ENCODE measurements at regions not wholly inside any gene's neighbourhood (a gene's known extent, or its start where the extent isn't known, plus 50 kb on each side); places are given as distances from the start of the nearest gene placed in this dataset.
A peak's percentile ranks its signal among the peaks of the same experiment; 100 is the strongest.
"Not testable (repeated sequence)": the region's sequence is repeated elsewhere in the genome, so short reads cannot be mapped to it uniquely, and the experiment has no call there.

- DNase-seq (ENCODE audit: low spot score) = peak; percentile 54
These were observed 360.4 kb upstream of the AGA start for GRCh38 chr4:177802661-177803060.

GRCh38 chr4:177803151-177803550 lies 360.9 kb upstream of the AGA start:
- DNase-seq (ENCODE audit: low spot score) = no peak

- peak; percentile 31 for DNase-seq (ENCODE audit: low spot score)
These were observed 367.6 kb upstream of the AGA start for GRCh38 chr4:177809791-177810190.

GRCh38 chr4:177810220-177810619 lies 368.0 kb upstream of the AGA start:
- peak; percentile 22 for DNase-seq (ENCODE audit: low spot score)

- not testable (repeated sequence) for DNase-seq (ENCODE audit: low spot score)
These were observed 376.2 kb upstream of the AGA start for GRCh38 chr4:177818392-177818791.

GRCh38 chr4:177826973-177827372 lies 384.7 kb upstream of the AGA start:
- no peak for DNase-seq (ENCODE audit: low spot score)

GRCh38 chr4:177841258-177841657 lies 399.0 kb upstream of the AGA start:
- no peak for DNase-seq (ENCODE audit: low spot score)

- no peak for DNase-seq (ENCODE audit: low spot score)
These were observed 411.0 kb upstream of the AGA start for GRCh38 chr4:177853229-177853628.

- no peak for DNase-seq (ENCODE audit: low spot score)
These were observed 413.4 kb upstream of the AGA start for GRCh38 chr4:177855507-177856197.

- no peak for DNase-seq (ENCODE audit: low spot score)
These were observed 417.9 kb upstream of the AGA start for GRCh38 chr4:177860171-177860570.

- DNase-seq (ENCODE audit: low spot score) = no peak
These were observed 419.4 kb upstream of the AGA start for GRCh38 chr4:177861551-177862094.

- no peak for DNase-seq (ENCODE audit: low spot score)
These were observed 420.4 kb upstream of the AGA start for GRCh38 chr4:177862541-177863176.

- DNase-seq (ENCODE audit: low spot score) = no peak
These were observed 437.6 kb upstream of the AGA start for GRCh38 chr4:177879851-177880250.

- no peak for DNase-seq (ENCODE audit: low spot score)
These were observed 452.9 kb upstream of the AGA start for GRCh38 chr4:177895136-177895535.

GRCh38 chr4:177901786-177902185 lies 459.5 kb upstream of the AGA start:
- no peak for DNase-seq (ENCODE audit: low spot score)

- no peak for DNase-seq (ENCODE audit: low spot score)
These were observed 460.1 kb upstream of the AGA start for GRCh38 chr4:177902386-177902785.

- peak; percentile 66 for DNase-seq (ENCODE audit: low spot score)
These were observed 465.6 kb upstream of the AGA start for GRCh38 chr4:177907736-177908424.

- no peak for DNase-seq (ENCODE audit: low spot score)
These were observed 479.5 kb upstream of the AGA start for GRCh38 chr4:177921715-177922114.

GRCh38 chr4:177923888-177924287 lies 481.7 kb upstream of the AGA start:
- peak; percentile 10 for DNase-seq (ENCODE audit: low spot score)

- no peak for DNase-seq (ENCODE audit: low spot score)
These were observed 494.8 kb upstream of the AGA start for GRCh38 chr4:177937041-177937440.

GRCh38 chr4:177938226-177938625 lies 496.0 kb upstream of the AGA start:
- DNase-seq (ENCODE audit: low spot score) = no peak

GRCh38 chr4:177945268-177945667 lies 503.0 kb upstream of the AGA start:
- no peak for DNase-seq (ENCODE audit: low spot score)

- no peak for DNase-seq (ENCODE audit: low spot score)
These were observed 505.4 kb upstream of the AGA start for GRCh38 chr4:177947607-177948006.

All from umbilical cord (tissue), 1 donor.